Endothelial cell of umbilical vein (primary cell): ENCODE measurements at regions not wholly inside any gene's neighbourhood (a gene's known extent, or its start where the extent isn't known, plus 50 kb on each side); places are given as distances from the start of the nearest gene placed in this dataset.

Source experiments
- BruUV-seq: library from RNA; stranded (reverse); fragments of 400-500 nt; replicated peaks from 2 replicates; lab custom pipeline; 2021; lab: Mats Ljungman, UMichigan
- CTCF ChIA-PET: fragments of 300-600, 350-600 bp; sonication (Branson Sonifier 250); formaldehyde crosslinking; loops from one replicate; lab custom pipeline; 2021; ENCODE audit warnings: antibody characterized with exemption, inconsistent platforms; lab: Charles Lee
- POLR2A ChIA-PET: fragments of 300-600, 350-600 bp; sonication (Branson Sonifier 250); formaldehyde crosslinking; loops from one replicate; lab custom pipeline; 2021; ENCODE audit warnings: antibody characterized with exemption, inconsistent platforms; lab: Charles Lee
- DNase-seq: peaks from one replicate; pipeline ENCODE4 v3.0.0-alpha.2; 2011; ENCODE audit warnings: low read depth, low spot score
- FAIRE-seq: peaks from 2 replicates; lab custom pipeline; 2011; peaks lifted over from hg19 to GRCh38; lab: Jason Lieb, UNC
- H2AFZ ChIP-seq: 2 replicates; pipeline ENCODE4 v1.6.0; 2012; ENCODE audit warnings: low read depth, low read length, control low read depth, inconsistent platforms
- H3K27ac ChIP-seq: 2 replicates; pipeline ENCODE4 v1.5.1; 2011; ENCODE audit warnings: low read depth, mild to moderate bottlenecking, control low read depth, low read length, moderate library complexity; ENCODE audit not compliant: insufficient read depth
- H3K27me3 ChIP-seq, 2 experiments: 2 replicates each; pipeline versions ENCODE4 v1.6.0 to v1.6.1; 2011; ENCODE audit warnings: low read length in 2 of 2, mixed read lengths in 1 of 2; ENCODE audit not compliant: control insufficient read depth in 2 of 2, insufficient read depth in 2 of 2
- H3K36me3 ChIP-seq, 2 experiments: 2 replicates in 1 of 2; 3 replicates in 1 of 2; pipeline ENCODE4 v1.5.1; 2011; ENCODE audit warnings: low read length in 2 of 2, mild to moderate bottlenecking in 1 of 2, moderate library complexity in 1 of 2; ENCODE audit not compliant: control insufficient read depth in 2 of 2, insufficient read depth in 2 of 2; ENCODE audit errors: extremely low read depth in 1 of 2
- H3K4me1 ChIP-seq: 3 replicates; pipeline ENCODE4 v1.5.1; 2011; ENCODE audit warnings: mild to moderate bottlenecking, low read length; ENCODE audit not compliant: control insufficient read depth, insufficient read depth; ENCODE audit errors: extremely low read depth
- H3K4me2 ChIP-seq: 2 replicates; pipeline ENCODE4 v1.6.1; 2011; ENCODE audit warnings: low read length, control low read depth, mixed read lengths; ENCODE audit not compliant: insufficient read depth
- H3K4me3 ChIP-seq, 3 experiments: fragments of 200-600 bp in 1 of 3; sonication (generic), shearing (Covaris generic) in 1 of 3; replicated peaks in 1 of 3; 2 replicates each; pipeline ENCODE4 v1.5.1; 2011 to 2016; ENCODE audit warnings: control low read depth in 3 of 3, low read length in 3 of 3, mild to moderate bottlenecking in 2 of 3, inconsistent platforms in 1 of 3, low read depth in 1 of 3, moderate library complexity in 1 of 3; ENCODE audit not compliant: insufficient read depth in 1 of 3
- H3K79me2 ChIP-seq: 2 replicates; pipeline ENCODE4 v1.6.0; 2012; ENCODE audit warnings: low read length, inconsistent platforms; ENCODE audit not compliant: control insufficient read depth, insufficient read depth
- H3K9ac ChIP-seq: replicated peaks from 2 replicates; pipeline ENCODE3; 2011; ENCODE audit warnings: low read length, control low read depth; ENCODE audit not compliant: insufficient read depth; ENCODE audit errors: extremely low read depth
- H3K9me1 ChIP-seq: replicated peaks from 3 replicates; pipeline ENCODE4 v1.6.0; 2011; ENCODE audit warnings: mild to moderate bottlenecking, low read length; ENCODE audit not compliant: control insufficient read depth, insufficient read depth; ENCODE audit errors: extremely low read depth
- H3K9me3 ChIP-seq: replicated peaks from 2 replicates; pipeline ENCODE4 v1.5.1; 2012; ENCODE audit warnings: low read length, inconsistent platforms; ENCODE audit not compliant: control insufficient read depth, insufficient read depth
- H4K20me1 ChIP-seq: replicated peaks from 2 replicates; pipeline ENCODE3; 2011; ENCODE audit warnings: mild to moderate bottlenecking, low read length; ENCODE audit not compliant: control insufficient read depth, insufficient read depth; ENCODE audit errors: extremely low read depth
- CTCF ChIP-seq, 2 donors: IDR thresholded peaks; 1 replicate in 1 of 2; 2 replicates in 1 of 2; pipeline ENCODE4 v1.5.1; 2011; ENCODE audit warnings: low read length in 2 of 2, mild to moderate bottlenecking in 2 of 2, moderate library complexity in 2 of 2, control low read depth in 1 of 2, inconsistent platforms in 1 of 2, low read depth in 1 of 2; ENCODE audit not compliant: insufficient read depth in 1 of 2; ENCODE audit errors: extremely low read depth in 1 of 2
- EZH2 ChIP-seq: IDR thresholded peaks from 2 replicates; pipeline ENCODE4 v1.6.1; 2012; ENCODE audit warnings: borderline replicate concordance, low read depth, mild to moderate bottlenecking, moderate library complexity, low read length, inconsistent platforms; ENCODE audit not compliant: severe bottlenecking
- FOS ChIP-seq: IDR thresholded peaks from 2 replicates; pipeline ENCODE4 v1.6.1; 2011; ENCODE audit warnings: mild to moderate bottlenecking, low read length, moderate library complexity, borderline replicate concordance; ENCODE audit not compliant: insufficient read depth
- GATA2 ChIP-seq: IDR thresholded peaks from 2 replicates; pipeline ENCODE4 v1.7.0; 2011; ENCODE audit warnings: low read depth, mild to moderate bottlenecking, moderate library complexity, mixed read lengths, low read length; ENCODE audit not compliant: insufficient read length, insufficient read depth
- JUN ChIP-seq: IDR thresholded peaks from 2 replicates; pipeline ENCODE4 v1.6.1; 2011; ENCODE audit warnings: borderline replicate concordance, low read depth; ENCODE audit not compliant: insufficient read length, insufficient read depth
- MAX ChIP-seq: IDR thresholded peaks from 2 replicates; pipeline ENCODE4 v1.6.1; 2011; ENCODE audit not compliant: insufficient read depth, insufficient read length
- MYC ChIP-seq: IDR thresholded peaks from one replicate; pipeline ENCODE4 v1.6.1; 2011; ENCODE audit warnings: mild to moderate bottlenecking, low read depth, low read length
- POLR2A ChIP-seq: IDR thresholded peaks from 2 replicates; pipeline ENCODE4 v1.6.1; 2012; ENCODE audit warnings: low read depth, mild to moderate bottlenecking, control low read depth, low read length
- POLR2AphosphoS5 ChIP-seq: IDR thresholded peaks from 2 replicates; pipeline ENCODE4 v1.6.1; 2012; ENCODE audit warnings: low read depth, mild to moderate bottlenecking, control low read depth, low read length, moderate library complexity; ENCODE audit not compliant: insufficient read depth
- dilution Hi-C: fragments of 300-500 bp; cut with MboI; formaldehyde crosslinking; loops from one replicate; pipeline ENCODE4 v1.15.0; 2019; ENCODE audit warnings: low sequenced_read_pairs; ENCODE audit not compliant: extremely low pct_ligation_motif_present
- intact Hi-C: fragments of 100-400 bp; cut with micrococcal nuclease; formaldehyde crosslinking; loops from one replicate; pipeline ENCODE4 v1.10.0; 2022

- BruUV-seq = no TSS peak
- TF ChIP-seq CTCF (IDR thresholded peaks at IDR 0.05; ENCODE audit: extremely low read depth in 1 of 2, insufficient read depth in 1 of 2, low read depth in 1 of 2, low read length in 2 of 2) = no peak
- TF ChIP-seq MYC = no peak
- no peaks in the 10 kb centered on the region for H3K9me1 ChIP-seq
- H2AFZ ChIP-seq = no peak overlapping the region
- FAIRE-seq (no peak), DNase-seq (no peak)
- no peaks in the 10 kb centered on the region for H4K20me1 ChIP-seq
- H3K27ac ChIP-seq = no peak overlapping the region
- H3K27me3 ChIP-seq = no peaks in the 10 kb centered on the region
- CTCF ChIA-PET = no interaction called here
- no peaks in the 10 kb centered on the region for H3K36me3 ChIP-seq
- no peak overlapping the region for H3K4me3 ChIP-seq
- no peaks in the 10 kb centered on the region for H3K9me3 ChIP-seq
- H3K4me1 ChIP-seq = no peaks in the 10 kb centered on the region
- POLR2A ChIA-PET = no interaction called here
- no peaks in the 10 kb centered on the region for H3K79me2 ChIP-seq
- dilution Hi-C loops = no loop called here
- H3K4me2 ChIP-seq = no peak overlapping the region
- intact Hi-C loops = no loop called here
- no peak overlapping the region for H3K9ac ChIP-seq
Observed at GRCh38 chr20:62572980-62573379, 69.3 kb upstream of the SLCO4A1 start.

GRCh38 chr20:62573817-62574216 lies 68.5 kb upstream of the SLCO4A1 start:
- FAIRE-seq (no peak), DNase-seq (no peak)
- Histone ChIP-seq H3K36me3 (no peaks in the 10 kb centered on the region), H3K4me1 (no peaks in the 10 kb centered on the region), H3K4me2 (no peak overlapping the region), H3K27ac (no peak overlapping the region), H3K79me2 (no peaks in the 10 kb centered on the region), H3K9me1 (no peaks in the 10 kb centered on the region), H4K20me1 (no peaks in the 10 kb centered on the region), H3K9ac (no peak overlapping the region), H3K4me3 (no peak overlapping the region), H2AFZ (no peak overlapping the region), H3K9me3 (no peaks in the 10 kb centered on the region), H3K27me3 (peaks cover 0 to 2% of the 10 kb centered on the region in 2 experiments)
- no TSS peak for BruUV-seq
- ChIA-PET POLR2A (no interaction called here), CTCF (no interaction called here)
- dilution Hi-C loops (no loop called here), intact Hi-C loops (no loop called here)
- TF ChIP-seq FOS (no peak), GATA2 (no peak), EZH2 (no peak), MYC (no peak), POLR2AphosphoS5 (no peak), MAX (no peak), POLR2A (no peak), JUN (no peak), CTCF (IDR thresholded peaks at IDR 0.05; ENCODE audit: extremely low read depth in 1 of 2, insufficient read depth in 1 of 2, low read depth in 1 of 2, low read length in 2 of 2) (no peak)
